GM12874 (cell line): ENCODE measurements at regions not wholly inside any gene's neighbourhood (a gene's known extent, or its start where the extent isn't known, plus 50 kb on each side); places are given as distances from the start of the nearest gene placed in this dataset.

Experiments used
- TF ChIP-seq, protein P1 (sequence below): IDR thresholded peaks from 2 replicates; pipeline ENCODE4 v1.5.1; 2011; ENCODE audit warnings: low read depth, mild to moderate bottlenecking, control low read depth, low read length, moderate library complexity; ENCODE audit not compliant: insufficient read depth

DNA sequence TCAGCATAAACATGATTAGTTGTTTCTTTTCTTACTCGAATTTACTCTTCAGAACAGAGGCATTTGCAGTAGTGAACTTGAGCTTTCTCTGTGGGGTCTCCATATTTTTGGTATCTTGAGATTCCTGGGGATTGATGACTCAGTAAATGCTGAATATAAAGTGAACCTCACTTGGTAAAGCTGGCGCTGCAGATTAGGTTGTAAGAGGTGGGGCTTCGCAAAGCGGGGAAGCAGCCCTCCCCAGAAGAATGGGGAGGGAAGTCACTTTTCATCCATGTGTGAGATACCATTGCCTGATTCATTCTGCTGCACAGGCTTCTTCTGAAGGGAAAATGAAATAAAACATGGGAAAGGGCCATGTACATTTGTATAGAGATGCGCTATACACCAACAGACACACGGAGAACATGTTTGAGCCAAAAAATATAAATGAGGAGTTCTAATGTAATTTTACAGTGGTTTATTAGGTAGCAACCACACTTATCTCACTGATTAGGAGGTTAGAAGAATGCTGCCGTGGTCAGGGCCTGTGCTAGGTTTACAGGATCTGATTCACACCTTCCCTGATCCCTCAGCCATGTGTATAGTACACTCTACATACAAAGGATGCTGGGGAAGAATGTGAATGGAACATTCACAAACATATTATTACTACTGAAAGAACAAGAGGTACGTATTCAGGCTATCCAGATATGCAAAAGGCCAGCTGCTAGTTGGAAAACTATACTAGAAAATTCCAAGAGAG, 63.5 kb downstream of the DNTTIP2 start:
- TF ChIP-seq, protein P1, sequence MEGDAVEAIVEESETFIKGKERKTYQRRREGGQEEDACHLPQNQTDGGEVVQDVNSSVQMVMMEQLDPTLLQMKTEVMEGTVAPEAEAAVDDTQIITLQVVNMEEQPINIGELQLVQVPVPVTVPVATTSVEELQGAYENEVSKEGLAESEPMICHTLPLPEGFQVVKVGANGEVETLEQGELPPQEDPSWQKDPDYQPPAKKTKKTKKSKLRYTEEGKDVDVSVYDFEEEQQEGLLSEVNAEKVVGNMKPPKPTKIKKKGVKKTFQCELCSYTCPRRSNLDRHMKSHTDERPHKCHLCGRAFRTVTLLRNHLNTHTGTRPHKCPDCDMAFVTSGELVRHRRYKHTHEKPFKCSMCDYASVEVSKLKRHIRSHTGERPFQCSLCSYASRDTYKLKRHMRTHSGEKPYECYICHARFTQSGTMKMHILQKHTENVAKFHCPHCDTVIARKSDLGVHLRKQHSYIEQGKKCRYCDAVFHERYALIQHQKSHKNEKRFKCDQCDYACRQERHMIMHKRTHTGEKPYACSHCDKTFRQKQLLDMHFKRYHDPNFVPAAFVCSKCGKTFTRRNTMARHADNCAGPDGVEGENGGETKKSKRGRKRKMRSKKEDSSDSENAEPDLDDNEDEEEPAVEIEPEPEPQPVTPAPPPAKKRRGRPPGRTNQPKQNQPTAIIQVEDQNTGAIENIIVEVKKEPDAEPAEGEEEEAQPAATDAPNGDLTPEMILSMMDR: no peak

DNA sequence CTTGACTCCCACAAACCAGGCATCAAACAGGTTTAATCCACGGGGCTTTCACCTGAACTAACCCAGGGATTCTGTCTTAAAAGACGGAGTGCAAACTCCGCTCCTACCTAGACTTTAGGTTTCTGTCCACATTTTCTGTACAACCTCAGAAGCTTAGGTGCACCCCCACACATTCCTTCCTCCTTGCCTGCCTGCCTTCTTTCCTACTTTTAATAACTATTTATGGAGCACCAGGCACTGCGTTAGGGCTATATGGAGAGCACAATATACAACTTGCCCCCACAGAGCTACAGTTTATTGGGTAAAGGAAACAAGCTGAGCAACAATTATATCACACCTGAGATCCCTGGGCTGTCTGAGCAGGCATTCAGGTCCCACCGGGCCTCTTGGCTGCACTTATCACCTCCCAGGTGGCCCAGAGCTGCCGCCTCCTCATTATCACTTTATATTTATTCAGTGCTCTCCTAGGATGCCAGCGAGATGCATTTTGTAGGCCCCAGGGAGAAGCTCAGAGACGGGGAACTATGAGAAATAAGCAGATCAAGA, 64.1 kb downstream of the DNTTIP2 start:
- TF ChIP-seq, protein P1: no peak

DNA sequence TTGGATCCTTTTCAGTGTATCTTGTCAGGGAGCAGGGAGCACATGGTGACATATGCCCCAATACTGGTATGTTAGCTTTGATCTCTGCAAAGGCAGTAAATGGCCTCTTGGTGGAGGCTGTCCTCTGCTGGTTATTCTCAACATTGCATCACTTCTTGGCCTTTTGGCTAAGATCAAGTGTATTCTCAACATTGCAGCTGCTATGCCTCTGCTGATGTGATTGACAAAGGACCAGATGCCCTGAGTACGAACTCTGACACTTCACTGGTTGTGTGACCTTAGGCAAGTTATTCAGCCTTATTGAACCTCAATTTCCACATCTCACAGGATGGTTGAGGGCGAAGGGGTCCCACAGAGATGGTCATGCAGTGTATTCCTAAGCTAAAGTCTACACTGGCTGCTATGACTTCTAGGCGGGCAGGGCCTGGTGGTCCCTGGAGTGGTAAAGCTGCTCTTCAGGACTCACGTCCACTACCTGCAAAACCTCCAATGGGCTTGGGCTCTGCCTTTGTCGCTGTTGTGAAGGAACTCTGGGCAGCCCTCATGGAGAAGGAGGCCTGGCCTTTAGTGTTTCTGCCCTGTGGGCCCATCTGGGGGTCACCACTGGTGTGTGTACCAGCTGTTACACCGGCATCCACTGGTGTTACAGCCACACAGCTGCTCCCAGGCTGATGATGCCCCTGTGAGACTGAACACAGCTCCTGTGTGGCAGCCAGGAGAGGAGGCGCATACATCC, 64.8 kb downstream of the DNTTIP2 start:
- TF ChIP-seq, protein P1: peak; percentile 94

DNA sequence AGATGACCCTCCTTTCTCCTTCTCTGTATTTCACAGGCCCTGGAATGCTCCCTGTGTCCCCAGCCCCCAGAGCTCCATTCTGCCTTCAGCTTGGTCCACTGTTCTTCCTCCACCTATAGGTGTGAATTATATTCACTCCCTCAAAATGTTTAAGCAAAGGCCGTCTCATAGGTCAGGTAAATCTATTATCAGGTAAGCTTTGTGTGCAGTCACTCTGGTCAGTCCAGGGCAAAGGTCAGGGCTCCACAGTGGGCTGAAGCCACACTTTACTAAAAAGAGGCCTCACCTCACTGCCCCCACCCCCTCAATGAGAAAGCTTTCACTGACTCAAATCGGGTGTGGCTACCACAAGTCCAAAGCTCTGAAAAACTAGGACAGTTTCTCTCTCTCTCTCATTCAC, 65.9 kb downstream of the DNTTIP2 start:
- TF ChIP-seq, protein P1: no peak

DNA sequence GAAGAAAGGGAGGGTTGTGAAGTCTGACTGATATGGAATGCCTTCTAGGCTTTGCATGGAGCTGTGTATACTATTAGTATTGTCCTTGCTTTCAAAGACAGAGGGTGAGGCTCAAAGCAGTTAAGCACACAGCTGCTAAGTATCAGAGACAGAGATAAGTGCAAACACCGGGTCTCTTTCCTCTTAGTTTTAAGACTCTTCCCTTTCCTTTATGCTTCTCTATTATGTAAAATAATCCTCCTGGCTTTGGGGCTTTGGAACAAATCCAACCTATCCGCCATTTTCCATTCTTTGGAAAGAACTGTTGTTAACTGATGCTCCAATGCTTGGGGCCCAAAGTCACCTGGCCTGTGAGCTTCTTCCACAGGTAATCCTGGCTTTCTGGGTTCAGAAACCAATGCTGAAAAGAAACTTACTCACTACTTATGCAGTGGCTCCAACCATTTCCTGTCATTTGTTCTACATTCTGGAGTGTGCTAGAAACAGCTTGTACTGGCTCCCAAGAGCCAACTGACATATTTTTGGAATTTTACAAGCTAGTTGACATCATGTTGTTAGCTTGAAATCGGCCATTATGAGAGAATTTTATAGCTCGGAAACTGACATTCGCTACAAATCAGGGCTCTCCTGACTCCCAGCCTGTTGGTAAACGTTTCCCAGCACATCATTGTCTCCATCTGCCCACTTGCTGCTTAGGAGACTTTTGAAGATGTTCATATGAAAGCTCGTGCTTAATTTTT, 67.5 kb downstream of the DNTTIP2 start:
- TF ChIP-seq, protein P1: no peak

DNA sequence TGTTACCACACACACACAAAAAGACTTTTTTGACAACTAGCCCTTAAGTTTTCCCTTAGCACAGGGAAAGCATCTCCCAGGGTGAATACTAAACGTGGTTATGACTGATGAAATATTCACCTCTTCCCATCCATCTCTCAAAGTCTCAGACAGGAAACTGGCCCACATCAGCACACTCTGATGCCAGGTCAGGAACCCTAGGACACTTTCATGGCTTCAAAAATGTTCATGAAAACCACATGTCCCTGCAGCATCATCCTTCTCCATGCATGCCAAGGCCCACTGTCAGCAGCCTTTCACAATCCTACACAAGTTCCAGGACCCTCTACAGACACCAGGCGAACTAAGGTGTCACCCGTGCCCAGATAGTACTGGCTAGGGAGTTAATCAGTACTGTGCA, 68.7 kb downstream of the DNTTIP2 start:
- TF ChIP-seq, protein P1: no peak

DNA sequence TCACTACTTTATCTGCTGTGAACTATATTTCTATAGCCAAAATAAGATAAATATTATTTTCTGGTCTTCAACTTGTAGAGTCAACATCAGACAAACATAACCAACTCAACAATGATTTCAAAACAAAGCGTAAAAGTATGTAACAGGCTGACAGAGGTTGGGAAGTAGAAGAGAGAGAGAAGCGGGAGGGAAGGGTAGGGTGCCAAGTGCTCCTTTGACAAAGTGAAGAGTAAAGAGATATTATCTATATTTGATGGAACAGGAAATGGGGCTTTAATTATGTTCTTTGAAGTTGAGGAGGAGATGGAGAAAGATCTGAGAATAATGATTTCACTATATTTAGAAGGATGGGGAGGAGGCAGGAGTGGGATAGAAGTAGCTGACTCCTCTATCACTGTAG, 70.1 kb downstream of the DNTTIP2 start:
- TF ChIP-seq, protein P1: no peak
